ENCODE measurements at regions not wholly inside any gene's neighbourhood (a gene's known extent, or its start where the extent isn't known, plus 50 kb on each side); places are given as distances from the start of the nearest gene placed in this dataset.

GRCh38 chr4:131381055-131381454, 1768.0 kb upstream of the PCDH10 start:
- Histone ChIP-seq H3K4me3 (ENCODE audit: low read length) (no peak overlapping the region), H2AFZ (ENCODE audit: low read depth, low read length) (no peak overlapping the region), H3K9ac (ENCODE audit: low read length) (no peak overlapping the region), H3K79me2 (replicated peaks; ENCODE audit: insufficient read depth, low read length) (no peaks in the 10 kb centered on the region), H3K27ac (ENCODE audit: low read length) (no peak overlapping the region), H3K27me3 (ENCODE audit: insufficient read depth, low read depth, low read length) (no peaks in the 10 kb centered on the region), H3K9me2 (ENCODE audit: insufficient read depth, low read length) (no peaks in the 10 kb centered on the region), H3K9me3 (ENCODE audit: low read length) (no peaks in the 10 kb centered on the region), H4K20me1 (ENCODE audit: insufficient read depth) (no peaks in the 10 kb centered on the region), H3K36me3 (ENCODE audit: insufficient read depth, low read length) (no peaks in the 10 kb centered on the region), H3F3A (ENCODE audit: insufficient read depth, low read length, poor library complexity, severe bottlenecking) (no peaks in the 10 kb centered on the region), H3K4me2 (ENCODE audit: low read length) (no peak overlapping the region)
- TF ChIP-seq MXI1 (conservative IDR thresholded peaks at IDR 0.05; ENCODE audit: poor library complexity, severe bottlenecking) (no peak), RAD21 (conservative IDR thresholded peaks at IDR 0.05) (no peak), REST (IDR thresholded peaks at IDR 0.05; ENCODE audit: borderline replicate concordance) (no peak), TAF1 (IDR thresholded peaks at IDR 0.05; ENCODE audit: low read depth) (no peak), CTCF (IDR thresholded peaks at IDR 0.05; ENCODE audit: poor library complexity, severe bottlenecking) (no peak)

GRCh38 chr4:131382839-131383238, 1766.3 kb upstream of the PCDH10 start:
- Histone ChIP-seq H3K9me2 (ENCODE audit: insufficient read depth, low read length) (no peaks in the 10 kb centered on the region), H2AFZ (ENCODE audit: low read depth, low read length) (no peak overlapping the region), H3K9ac (ENCODE audit: low read length) (no peak overlapping the region), H3K36me3 (ENCODE audit: insufficient read depth, low read length) (no peaks in the 10 kb centered on the region), H3K4me3 (ENCODE audit: low read length) (no peak overlapping the region), H3K27ac (ENCODE audit: low read length) (no peak overlapping the region), H4K20me1 (ENCODE audit: insufficient read depth) (no peaks in the 10 kb centered on the region), H3K79me2 (replicated peaks; ENCODE audit: insufficient read depth, low read length) (no peaks in the 10 kb centered on the region), H3K4me2 (ENCODE audit: low read length) (no peak overlapping the region), H3F3A (ENCODE audit: insufficient read depth, low read length, poor library complexity, severe bottlenecking) (no peaks in the 10 kb centered on the region), H3K9me3 (ENCODE audit: low read length) (no peaks in the 10 kb centered on the region), H3K27me3 (ENCODE audit: insufficient read depth, low read depth, low read length) (no peaks in the 10 kb centered on the region)
- TF ChIP-seq EZH2 (IDR thresholded peaks at IDR 0.05; ENCODE audit: borderline replicate concordance, insufficient read depth, low read length, poor library complexity, severe bottlenecking) (no peak), RAD21 (conservative IDR thresholded peaks at IDR 0.05) (no peak), SMC3 (conservative IDR thresholded peaks at IDR 0.05; ENCODE audit: poor library complexity) (no peak)

- no peaks in the 10 kb centered on the region for H3F3A ChIP-seq (ENCODE audit: insufficient read depth, low read length, poor library complexity, severe bottlenecking)
- H3K9ac ChIP-seq (ENCODE audit: low read length): no peak overlapping the region
- no peak overlapping the region for H2AFZ ChIP-seq (ENCODE audit: low read depth, low read length)
- no peaks in the 10 kb centered on the region for H3K27me3 ChIP-seq (ENCODE audit: insufficient read depth, low read depth, low read length)
- H3K4me3 ChIP-seq (ENCODE audit: low read length): no peak overlapping the region
- H3K79me2 ChIP-seq (replicated peaks; ENCODE audit: insufficient read depth, low read length): no peaks in the 10 kb centered on the region
- TF ChIP-seq SMC3 (conservative IDR thresholded peaks at IDR 0.05; ENCODE audit: poor library complexity) (peak; percentile 42), EP300 (conservative IDR thresholded peaks at IDR 0.05; ENCODE audit: poor library complexity, severe bottlenecking) (peak; percentile 89), RAD21 (conservative IDR thresholded peaks at IDR 0.05) (peak; percentile 54), REST (IDR thresholded peaks at IDR 0.05; ENCODE audit: borderline replicate concordance) (peak; percentile 65), EZH2 (IDR thresholded peaks at IDR 0.05; ENCODE audit: borderline replicate concordance, insufficient read depth, low read length, poor library complexity, severe bottlenecking) (no peak), MXI1 (conservative IDR thresholded peaks at IDR 0.05; ENCODE audit: poor library complexity, severe bottlenecking) (no peak), POLR2AphosphoS5 (IDR thresholded peaks at IDR 0.05) (peak; percentile 74), TAF1 (IDR thresholded peaks at IDR 0.05; ENCODE audit: low read depth) (no peak), CTCF (IDR thresholded peaks at IDR 0.05; ENCODE audit: poor library complexity, severe bottlenecking) (peak; percentile 50)
- H3K27ac ChIP-seq (ENCODE audit: low read length): no peak overlapping the region
- no peaks in the 10 kb centered on the region for H3K9me3 ChIP-seq (ENCODE audit: low read length)
- H3K36me3 ChIP-seq (ENCODE audit: insufficient read depth, low read length): no peaks in the 10 kb centered on the region
- H3K4me2 ChIP-seq (ENCODE audit: low read length): no peak overlapping the region
- no peaks in the 10 kb centered on the region for H3K9me2 ChIP-seq (ENCODE audit: insufficient read depth, low read length)
- H4K20me1 ChIP-seq (ENCODE audit: insufficient read depth): no peaks in the 10 kb centered on the region
Observed at GRCh38 chr4:131388277-131388676, 1760.8 kb upstream of the PCDH10 start.

All from neural cell (in vitro differentiated cells).